H1 (cell line): ENCODE measurements at regions not wholly inside any gene's neighbourhood (a gene's known extent, or its start where the extent isn't known, plus 50 kb on each side); places are given as distances from the start of the nearest gene placed in this dataset.

Source experiments
- CTCF ChIA-PET: fragments of 300-600 bp; sonication (Branson Sonifier 250); formaldehyde crosslinking; loops from one replicate; lab custom pipeline; 2021; ENCODE audit not compliant: partially characterized antibody; lab: Charles Lee
- POLR2A ChIA-PET: fragments of 300-600 bp; sonication (Branson Sonifier 250); formaldehyde crosslinking; loops from one replicate; lab custom pipeline; 2021; ENCODE audit warnings: inconsistent platforms; ENCODE audit not compliant: partially characterized antibody; lab: Charles Lee
- DNase-seq, 2 experiments: peaks; one replicate each; pipeline versions ENCODE4 v3.0.0 to v3.0.0-alpha.2; 2010 to 2022; ENCODE audit warnings: low spot score in 2 of 2, low read depth in 1 of 2, mixed read lengths in 1 of 2
- FAIRE-seq: peaks from 2 replicates; lab custom pipeline; 2011; peaks lifted over from hg19 to GRCh38; lab: Jason Lieb, UNC
- H2AFZ ChIP-seq: 2 replicates; pipeline ENCODE4 v1.8.1; 2012; ENCODE audit warnings: low read length, inconsistent platforms
- H2AK5ac ChIP-seq: 2 replicates; pipeline ENCODE4 v1.6.1; 2013; ENCODE audit warnings: low read depth, low read length
- H2BK120ac ChIP-seq: replicated peaks from 2 replicates; pipeline ENCODE3; 2013; ENCODE audit warnings: low read depth, low read length, inconsistent platforms
- H2BK12ac ChIP-seq: 2 replicates; pipeline ENCODE4 v1.6.1; 2013; ENCODE audit warnings: low read depth, low read length
- H2BK15ac ChIP-seq: 2 replicates; pipeline ENCODE4 v1.6.1; 2013; ENCODE audit warnings: low read length
- H2BK20ac ChIP-seq: 2 replicates; pipeline ENCODE4 v1.6.1; 2013; ENCODE audit warnings: low read length
- H2BK5ac ChIP-seq: 2 replicates; pipeline ENCODE4 v1.6.1; 2013; ENCODE audit warnings: low read depth, low read length
- H3K14ac ChIP-seq: 2 replicates; pipeline ENCODE4 v1.6.1; 2013; ENCODE audit warnings: inconsistent platforms; ENCODE audit not compliant: insufficient read length
- H3K18ac ChIP-seq: 2 replicates; pipeline ENCODE4 v1.6.1; 2013; ENCODE audit warnings: low read length; ENCODE audit errors: extremely low read depth
- H3K23ac ChIP-seq: 2 replicates; pipeline ENCODE4 v1.6.1; 2013; ENCODE audit warnings: inconsistent platforms; ENCODE audit not compliant: insufficient read length
- H3K23me2 ChIP-seq: 2 replicates; pipeline ENCODE4 v1.6.1; 2013; ENCODE audit warnings: low read depth, low read length
- H3K27ac ChIP-seq: 2 replicates; pipeline ENCODE4 v1.6.1; 2011; ENCODE audit warnings: low read depth, low read length, inconsistent platforms
- H3K27me3 ChIP-seq, 4 experiments: replicated peaks in 1 of 4; 1 replicate in 1 of 4; 2 replicates in 3 of 4; pipeline versions ENCODE4 v1.6.1 to v1.8.1; 2011 to 2013; ENCODE audit warnings: low read length in 3 of 4, mild to moderate bottlenecking in 3 of 4, inconsistent platforms in 2 of 4, mixed read lengths in 2 of 4, moderate library complexity in 1 of 4; ENCODE audit not compliant: control insufficient read depth in 3 of 4, insufficient read depth in 3 of 4; ENCODE audit errors: extremely low read depth in 1 of 4
- H3K36me3 ChIP-seq, 4 experiments: 2 replicates each; pipeline versions ENCODE4 v1.6.1 to v1.8.1; 2011 to 2013; ENCODE audit warnings: mild to moderate bottlenecking in 4 of 4, low read length in 3 of 4, moderate library complexity in 2 of 4, control low read depth in 1 of 4, inconsistent platforms in 1 of 4; ENCODE audit not compliant: insufficient read depth in 4 of 4, control insufficient read depth in 2 of 4
- H3K4ac ChIP-seq: replicated peaks from 2 replicates; pipeline ENCODE3; 2013; ENCODE audit warnings: low read length, low read depth, mixed read lengths, inconsistent platforms; ENCODE audit not compliant: insufficient read length
- H3K4me1 ChIP-seq, 4 experiments: replicated peaks in 1 of 4; 1 replicate in 1 of 4; 2 replicates in 3 of 4; pipeline versions ENCODE4 v1.6.1 to v1.8.1; 2011 to 2013; ENCODE audit warnings: low read length in 3 of 4, inconsistent platforms in 2 of 4, mixed read lengths in 1 of 4; ENCODE audit not compliant: insufficient read depth in 4 of 4, control insufficient read depth in 3 of 4
- H3K4me2 ChIP-seq, 2 experiments: 2 replicates each; pipeline versions ENCODE4 v1.6.1 to v1.8.1; 2011 to 2013; ENCODE audit warnings: low read depth in 2 of 2, low read length in 2 of 2, control low read depth in 1 of 2, inconsistent platforms in 1 of 2, mild to moderate bottlenecking in 1 of 2; ENCODE audit not compliant: insufficient read depth in 1 of 2
- H3K4me3 ChIP-seq, 4 experiments: fragments of 200-600, 300-600 bp in 1 of 4; sonication (generic), shearing (Covaris generic), sonication (Bioruptor Twin) in 1 of 4; 2 replicates each; pipeline versions ENCODE4 v1.5.1 to v1.8.1; 2011 to 2016; ENCODE audit warnings: low read length in 4 of 4, low read depth in 3 of 4, control low read depth in 2 of 4, inconsistent platforms in 2 of 4, mild to moderate bottlenecking in 2 of 4, mixed read lengths in 1 of 4, moderate library complexity in 1 of 4; ENCODE audit not compliant: insufficient read depth in 2 of 4; ENCODE audit errors: extremely low read depth in 1 of 4
- H3K56ac ChIP-seq: replicated peaks from 2 replicates; pipeline ENCODE3; 2013; ENCODE audit warnings: low read depth, mild to moderate bottlenecking, mixed read lengths, low read length, inconsistent platforms; ENCODE audit not compliant: insufficient read length
- H3K79me1 ChIP-seq: 2 replicates; pipeline ENCODE4 v1.6.1; 2013; ENCODE audit warnings: low read depth, low read length, control low read depth
- H3K79me2 ChIP-seq, 2 experiments: 2 replicates each; pipeline versions ENCODE4 v1.6.1 to v1.8.1; 2012 to 2013; ENCODE audit warnings: low read length in 2 of 2, mild to moderate bottlenecking in 2 of 2, inconsistent platforms in 1 of 2; ENCODE audit not compliant: insufficient read depth in 2 of 2, control insufficient read depth in 1 of 2
- H3K9ac ChIP-seq, 4 experiments: replicated peaks in 1 of 4; 1 replicate in 1 of 4; 2 replicates in 3 of 4; pipeline versions ENCODE4 v1.6.1 to v1.8.1; 2011 to 2013; ENCODE audit warnings: low read depth in 3 of 4, low read length in 3 of 4, control low read depth in 2 of 4, mild to moderate bottlenecking in 2 of 4, moderate library complexity in 2 of 4, inconsistent platforms in 1 of 4; ENCODE audit errors: extremely low read depth in 1 of 4
- H3K9me3 ChIP-seq, 2 experiments: 2 replicates each; pipeline versions ENCODE4 v1.6.1 to v1.8.1; 2012 to 2013; ENCODE audit warnings: mild to moderate bottlenecking in 2 of 2, moderate library complexity in 2 of 2, control low read depth in 1 of 2, inconsistent platforms in 1 of 2, low read depth in 1 of 2, low read length in 1 of 2, mixed read lengths in 1 of 2; ENCODE audit not compliant: insufficient read depth in 2 of 2
- H4K20me1 ChIP-seq, 2 experiments: replicated peaks in 1 of 2; 2 replicates each; pipeline versions ENCODE3 to v1.8.1; 2011 to 2013; ENCODE audit warnings: inconsistent platforms in 2 of 2, low read length in 2 of 2, mild to moderate bottlenecking in 1 of 2; ENCODE audit not compliant: insufficient read depth in 2 of 2, control insufficient read depth in 1 of 2
- H4K5ac ChIP-seq: 2 replicates; pipeline ENCODE4 v1.6.1; 2013; ENCODE audit warnings: low read length, low read depth, mixed read lengths, inconsistent platforms; ENCODE audit not compliant: insufficient read length
- H4K8ac ChIP-seq: 2 replicates; pipeline ENCODE4 v1.8.0; 2013; ENCODE audit warnings: mild to moderate bottlenecking, moderate library complexity, low read length, inconsistent platforms; ENCODE audit not compliant: insufficient read depth; ENCODE audit errors: extremely low read depth
- H4K91ac ChIP-seq: replicated peaks from 2 replicates; pipeline ENCODE3; 2013; ENCODE audit warnings: low read length, mixed read lengths, inconsistent platforms; ENCODE audit not compliant: insufficient read length
- CREB1 ChIP-seq: IDR thresholded peaks from 2 replicates; pipeline ENCODE4 v1.6.1; 2012; ENCODE audit warnings: inconsistent platforms
- GTF2F1 ChIP-seq: IDR thresholded peaks from 2 replicates; pipeline ENCODE4 v1.6.1; 2012; ENCODE audit warnings: low read depth, low read length, improper control_type of control experiment, borderline replicate concordance
- JUN ChIP-seq: IDR thresholded peaks from 2 replicates; pipeline ENCODE4 v1.6.1; 2011; ENCODE audit warnings: low read depth, mild to moderate bottlenecking, improper control_type of control experiment, low read length
- KDM1A ChIP-seq: fragments of 200-600, 300-600 bp; sonication (generic); IDR thresholded peaks from 2 replicates; pipeline ENCODE4 v1.7.1; 2016; ENCODE audit warnings: mild to moderate bottlenecking, low read length, borderline replicate concordance
- MAFK ChIP-seq: IDR thresholded peaks from 2 replicates; pipeline ENCODE4 v1.6.1; 2012; ENCODE audit warnings: low read depth, mild to moderate bottlenecking, improper control_type of control experiment, low read length
- POLR2AphosphoS5 ChIP-seq: IDR thresholded peaks from 2 replicates; pipeline ENCODE4 v1.6.1; 2011; ENCODE audit warnings: low read depth, low read length
- SAP30 ChIP-seq: fragments of 300-600 bp; sonication (generic); IDR thresholded peaks from 2 replicates; pipeline ENCODE4 v1.7.1; 2012; ENCODE audit warnings: low read length, moderate library complexity, mild to moderate bottlenecking, inconsistent platforms; ENCODE audit not compliant: insufficient read depth, insufficient replicate concordance
- SIRT6 ChIP-seq: IDR thresholded peaks from one replicate; pipeline ENCODE4 v1.7.1; 2012; ENCODE audit warnings: low read length, inconsistent platforms
- SRF ChIP-seq: IDR thresholded peaks from 2 replicates; pipeline ENCODE4 v1.6.1; 2011; ENCODE audit warnings: mild to moderate bottlenecking, low read depth, low read length, moderate library complexity
- WGBS, 2 experiments: shearing (Covaris generic) in 1 of 2; methylation state at CpG; one replicate each; pipeline versions ENCODE4 v1.1.6 to v1.1.7; 2013 to 2015; ENCODE audit warnings: low lambda C conversion rate in 2 of 2, mixed read lengths in 2 of 2, inconsistent platforms in 1 of 2, low coverage in 1 of 2, missing lambda C conversion rate in 1 of 2; ENCODE audit not compliant: insufficient replicate concordance in 2 of 2, insufficient coverage in 1 of 2, insufficient read length in 1 of 2; ENCODE audit errors: extremely low coverage in 1 of 2, missing lambda C conversion rate in 1 of 2; 5-methylcytosine and 5-hydroxymethylcytosine counted together
- TF ChIP-seq, protein P1 (sequence below), 3 experiments: IDR thresholded peaks; 1 replicate in 2 of 3; 2 replicates in 1 of 3; pipeline versions ENCODE4 v1.5.1 to v1.6.1; 2011; ENCODE audit warnings: low read length in 3 of 3, mild to moderate bottlenecking in 3 of 3, inconsistent platforms in 2 of 3, low read depth in 1 of 3, moderate library complexity in 1 of 3; ENCODE audit not compliant: insufficient read depth in 1 of 3; ENCODE audit errors: control extremely low read depth in 1 of 3
- TF ChIP-seq, protein P2 (sequence below): IDR thresholded peaks from 2 replicates; pipeline ENCODE4 v1.6.1; 2012; ENCODE audit warnings: inconsistent platforms

DNA sequence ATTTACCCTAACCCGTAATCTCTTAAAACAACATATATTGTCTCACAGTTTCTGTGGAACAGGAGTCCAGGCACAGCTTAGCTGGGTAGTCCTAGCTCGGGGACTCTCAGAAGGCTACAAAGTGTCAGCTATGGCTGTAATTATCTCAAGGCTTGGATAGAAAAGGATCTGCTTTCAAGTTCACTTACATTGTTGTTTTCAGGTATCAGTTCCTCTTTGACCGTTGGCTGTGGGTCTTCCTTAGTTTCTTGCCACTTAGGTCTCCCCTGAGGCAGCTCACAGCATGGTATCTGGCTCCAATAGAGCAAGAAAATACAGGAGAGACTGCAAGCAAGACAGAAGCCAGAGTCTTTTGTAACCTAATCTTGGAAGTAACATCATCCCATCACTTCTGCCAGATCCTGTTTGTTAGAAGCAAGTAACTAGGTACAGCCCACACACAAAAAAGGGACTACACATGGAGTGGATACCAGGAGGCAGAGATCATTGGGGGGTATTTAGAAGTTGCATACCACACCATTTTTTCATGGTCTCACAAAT is 137.0 kb downstream of the MAGEB5 start:
- Histone ChIP-seq H2BK20ac (no peak overlapping the region), H2BK12ac (no peak overlapping the region), H3K79me2 (no peaks in the 10 kb centered on the region), H3K4me2 (no peak overlapping the region), H3K18ac (no peak overlapping the region), H3K79me1 (no peaks in the 10 kb centered on the region), H4K91ac (no peak overlapping the region), H3K9me3 (no peaks in the 10 kb centered on the region), H2BK15ac (no peak overlapping the region), H2AK5ac (no peak overlapping the region), H4K8ac (no peak overlapping the region), H3K27me3 (no peaks in the 10 kb centered on the region), H3K36me3 (no peaks in the 10 kb centered on the region), H4K20me1 (no peaks in the 10 kb centered on the region), H2BK5ac (no peak overlapping the region), H3K4ac (no peak overlapping the region), H3K9ac (no peak overlapping the region), H3K56ac (no peak overlapping the region), H3K27ac (no peak overlapping the region), H2BK120ac (no peak overlapping the region), H2AFZ (no peak overlapping the region), H3K23ac (no peak overlapping the region), H3K4me1 (no peaks in the 10 kb centered on the region), H3K23me2 (no peaks in the 10 kb centered on the region), H3K4me3 (no peak overlapping the region), H4K5ac (no peak overlapping the region), H3K14ac (no peak overlapping the region)
- 87 to 100% methylated on average over 1 to 3 of the region's 3 CpGs for WGBS, 2 experiments
- FAIRE-seq, result no peak
- CTCF ChIA-PET, result interaction anchor here (0.7 kb wide), 1 partner anchor 558 kb away, joined by 3 read pairs; no protein-coding TSS in a partner anchor
- DNase-seq, result no peak
- POLR2A ChIA-PET, result no interaction called here
- TF ChIP-seq GTF2F1, result no peak
- no peak for TF ChIP-seq JUN
- TF ChIP-seq CREB1, result no peak
- TF ChIP-seq POLR2AphosphoS5, result no peak
- TF ChIP-seq SRF, result no peak
- TF ChIP-seq KDM1A, result no peak
- TF ChIP-seq, protein P1, sequence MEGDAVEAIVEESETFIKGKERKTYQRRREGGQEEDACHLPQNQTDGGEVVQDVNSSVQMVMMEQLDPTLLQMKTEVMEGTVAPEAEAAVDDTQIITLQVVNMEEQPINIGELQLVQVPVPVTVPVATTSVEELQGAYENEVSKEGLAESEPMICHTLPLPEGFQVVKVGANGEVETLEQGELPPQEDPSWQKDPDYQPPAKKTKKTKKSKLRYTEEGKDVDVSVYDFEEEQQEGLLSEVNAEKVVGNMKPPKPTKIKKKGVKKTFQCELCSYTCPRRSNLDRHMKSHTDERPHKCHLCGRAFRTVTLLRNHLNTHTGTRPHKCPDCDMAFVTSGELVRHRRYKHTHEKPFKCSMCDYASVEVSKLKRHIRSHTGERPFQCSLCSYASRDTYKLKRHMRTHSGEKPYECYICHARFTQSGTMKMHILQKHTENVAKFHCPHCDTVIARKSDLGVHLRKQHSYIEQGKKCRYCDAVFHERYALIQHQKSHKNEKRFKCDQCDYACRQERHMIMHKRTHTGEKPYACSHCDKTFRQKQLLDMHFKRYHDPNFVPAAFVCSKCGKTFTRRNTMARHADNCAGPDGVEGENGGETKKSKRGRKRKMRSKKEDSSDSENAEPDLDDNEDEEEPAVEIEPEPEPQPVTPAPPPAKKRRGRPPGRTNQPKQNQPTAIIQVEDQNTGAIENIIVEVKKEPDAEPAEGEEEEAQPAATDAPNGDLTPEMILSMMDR (IDR thresholded peaks at IDR 0.05; ENCODE audit: control extremely low read depth in 1 of 3, insufficient read depth in 1 of 3, low read depth in 1 of 3, low read length in 3 of 3), result no peak
- TF ChIP-seq, protein P2, sequence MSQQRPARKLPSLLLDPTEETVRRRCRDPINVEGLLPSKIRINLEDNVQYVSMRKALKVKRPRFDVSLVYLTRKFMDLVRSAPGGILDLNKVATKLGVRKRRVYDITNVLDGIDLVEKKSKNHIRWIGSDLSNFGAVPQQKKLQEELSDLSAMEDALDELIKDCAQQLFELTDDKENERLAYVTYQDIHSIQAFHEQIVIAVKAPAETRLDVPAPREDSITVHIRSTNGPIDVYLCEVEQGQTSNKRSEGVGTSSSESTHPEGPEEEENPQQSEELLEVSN, result no peak
- TF ChIP-seq MAFK, result no peak
- no peak for TF ChIP-seq SIRT6
- TF ChIP-seq SAP30, result no peak
